ENCODE measurements at regions not wholly inside any gene's neighbourhood (a gene's known extent, or its start where the extent isn't known, plus 50 kb on each side); places are given as distances from the start of the nearest gene placed in this dataset.

DNA sequence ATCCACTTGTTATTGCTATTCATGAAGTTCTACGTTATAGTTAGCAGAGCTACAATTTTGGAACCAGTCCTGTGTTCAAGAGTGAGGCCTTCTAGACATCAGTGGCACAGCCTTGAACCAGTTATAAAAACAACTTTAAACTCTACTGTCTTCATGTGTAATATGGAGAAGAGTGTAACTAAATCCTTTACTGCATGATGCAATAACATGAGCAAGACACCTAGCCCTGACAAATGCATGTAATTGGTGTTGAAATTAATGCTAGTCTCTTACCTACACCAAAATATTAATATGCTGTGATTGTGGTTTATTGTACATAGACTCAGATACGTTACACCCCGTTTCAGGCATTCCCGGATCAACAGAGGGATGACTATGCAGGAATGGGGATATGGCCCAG lies 654.6 kb downstream of the IRX1 start (continued):
- TF ChIP-seq, protein P1, sequence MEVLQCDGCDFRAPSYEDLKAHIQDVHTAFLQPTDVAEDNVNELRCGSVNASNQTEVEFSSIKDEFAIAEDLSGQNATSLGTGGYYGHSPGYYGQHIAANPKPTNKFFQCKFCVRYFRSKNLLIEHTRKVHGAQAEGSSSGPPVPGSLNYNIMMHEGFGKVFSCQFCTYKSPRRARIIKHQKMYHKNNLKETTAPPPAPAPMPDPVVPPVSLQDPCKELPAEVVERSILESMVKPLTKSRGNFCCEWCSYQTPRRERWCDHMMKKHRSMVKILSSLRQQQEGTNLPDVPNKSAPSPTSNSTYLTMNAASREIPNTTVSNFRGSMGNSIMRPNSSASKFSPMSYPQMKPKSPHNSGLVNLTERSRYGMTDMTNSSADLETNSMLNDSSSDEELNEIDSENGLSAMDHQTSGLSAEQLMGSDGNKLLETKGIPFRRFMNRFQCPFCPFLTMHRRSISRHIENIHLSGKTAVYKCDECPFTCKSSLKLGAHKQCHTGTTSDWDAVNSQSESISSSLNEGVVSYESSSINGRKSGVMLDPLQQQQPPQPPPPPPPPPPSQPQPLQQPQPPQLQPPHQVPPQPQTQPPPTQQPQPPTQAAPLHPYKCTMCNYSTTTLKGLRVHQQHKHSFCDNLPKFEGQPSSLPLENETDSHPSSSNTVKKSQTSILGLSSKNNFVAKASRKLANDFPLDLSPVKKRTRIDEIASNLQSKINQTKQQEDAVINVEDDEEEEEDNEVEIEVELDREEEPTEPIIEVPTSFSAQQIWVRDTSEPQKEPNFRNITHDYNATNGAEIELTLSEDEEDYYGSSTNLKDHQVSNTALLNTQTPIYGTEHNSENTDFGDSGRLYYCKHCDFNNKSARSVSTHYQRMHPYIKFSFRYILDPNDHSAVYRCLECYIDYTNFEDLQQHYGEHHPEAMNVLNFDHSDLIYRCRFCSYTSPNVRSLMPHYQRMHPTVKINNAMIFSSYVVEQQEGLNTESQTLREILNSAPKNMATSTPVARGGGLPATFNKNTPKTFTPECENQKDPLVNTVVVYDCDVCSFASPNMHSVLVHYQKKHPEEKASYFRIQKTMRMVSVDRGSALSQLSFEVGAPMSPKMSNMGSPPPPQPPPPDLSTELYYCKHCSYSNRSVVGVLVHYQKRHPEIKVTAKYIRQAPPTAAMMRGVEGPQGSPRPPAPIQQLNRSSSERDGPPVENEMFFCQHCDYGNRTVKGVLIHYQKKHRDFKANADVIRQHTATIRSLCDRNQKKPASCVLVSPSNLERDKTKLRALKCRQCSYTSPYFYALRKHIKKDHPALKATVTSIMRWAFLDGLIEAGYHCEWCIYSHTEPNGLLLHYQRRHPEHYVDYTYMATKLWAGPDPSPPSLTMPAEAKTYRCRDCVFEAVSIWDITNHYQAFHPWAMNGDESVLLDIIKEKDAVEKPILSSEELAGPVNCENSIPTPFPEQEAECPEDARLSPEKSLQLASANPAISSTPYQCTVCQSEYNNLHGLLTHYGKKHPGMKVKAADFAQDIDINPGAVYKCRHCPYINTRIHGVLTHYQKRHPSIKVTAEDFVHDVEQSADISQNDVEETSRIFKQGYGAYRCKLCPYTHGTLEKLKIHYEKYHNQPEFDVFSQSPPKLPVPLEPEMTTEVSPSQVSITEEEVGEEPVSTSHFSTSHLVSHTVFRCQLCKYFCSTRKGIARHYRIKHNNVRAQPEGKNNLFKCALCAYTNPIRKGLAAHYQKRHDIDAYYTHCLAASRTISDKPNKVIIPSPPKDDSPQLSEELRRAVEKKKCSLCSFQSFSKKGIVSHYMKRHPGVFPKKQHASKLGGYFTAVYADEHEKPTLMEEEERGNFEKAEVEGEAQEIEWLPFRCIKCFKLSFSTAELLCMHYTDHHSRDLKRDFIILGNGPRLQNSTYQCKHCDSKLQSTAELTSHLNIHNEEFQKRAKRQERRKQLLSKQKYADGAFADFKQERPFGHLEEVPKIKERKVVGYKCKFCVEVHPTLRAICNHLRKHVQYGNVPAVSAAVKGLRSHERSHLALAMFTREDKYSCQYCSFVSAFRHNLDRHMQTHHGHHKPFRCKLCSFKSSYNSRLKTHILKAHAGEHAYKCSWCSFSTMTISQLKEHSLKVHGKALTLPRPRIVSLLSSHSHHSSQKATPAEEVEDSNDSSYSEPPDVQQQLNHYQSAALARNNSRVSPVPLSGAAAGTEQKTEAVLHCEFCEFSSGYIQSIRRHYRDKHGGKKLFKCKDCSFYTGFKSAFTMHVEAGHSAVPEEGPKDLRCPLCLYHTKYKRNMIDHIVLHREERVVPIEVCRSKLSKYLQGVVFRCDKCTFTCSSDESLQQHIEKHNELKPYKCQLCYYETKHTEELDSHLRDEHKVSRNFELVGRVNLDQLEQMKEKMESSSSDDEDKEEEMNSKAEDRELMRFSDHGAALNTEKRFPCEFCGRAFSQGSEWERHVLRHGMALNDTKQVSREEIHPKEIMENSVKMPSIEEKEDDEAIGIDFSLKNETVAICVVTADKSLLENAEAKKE (CRISPR knock-in tag; IDR thresholded peaks at IDR 0.05) = no peak
- TF ChIP-seq POLR2AphosphoS5 (IDR thresholded peaks at IDR 0.05; ENCODE audit: low read depth) = no peak
- TF ChIP-seq, protein P2, sequence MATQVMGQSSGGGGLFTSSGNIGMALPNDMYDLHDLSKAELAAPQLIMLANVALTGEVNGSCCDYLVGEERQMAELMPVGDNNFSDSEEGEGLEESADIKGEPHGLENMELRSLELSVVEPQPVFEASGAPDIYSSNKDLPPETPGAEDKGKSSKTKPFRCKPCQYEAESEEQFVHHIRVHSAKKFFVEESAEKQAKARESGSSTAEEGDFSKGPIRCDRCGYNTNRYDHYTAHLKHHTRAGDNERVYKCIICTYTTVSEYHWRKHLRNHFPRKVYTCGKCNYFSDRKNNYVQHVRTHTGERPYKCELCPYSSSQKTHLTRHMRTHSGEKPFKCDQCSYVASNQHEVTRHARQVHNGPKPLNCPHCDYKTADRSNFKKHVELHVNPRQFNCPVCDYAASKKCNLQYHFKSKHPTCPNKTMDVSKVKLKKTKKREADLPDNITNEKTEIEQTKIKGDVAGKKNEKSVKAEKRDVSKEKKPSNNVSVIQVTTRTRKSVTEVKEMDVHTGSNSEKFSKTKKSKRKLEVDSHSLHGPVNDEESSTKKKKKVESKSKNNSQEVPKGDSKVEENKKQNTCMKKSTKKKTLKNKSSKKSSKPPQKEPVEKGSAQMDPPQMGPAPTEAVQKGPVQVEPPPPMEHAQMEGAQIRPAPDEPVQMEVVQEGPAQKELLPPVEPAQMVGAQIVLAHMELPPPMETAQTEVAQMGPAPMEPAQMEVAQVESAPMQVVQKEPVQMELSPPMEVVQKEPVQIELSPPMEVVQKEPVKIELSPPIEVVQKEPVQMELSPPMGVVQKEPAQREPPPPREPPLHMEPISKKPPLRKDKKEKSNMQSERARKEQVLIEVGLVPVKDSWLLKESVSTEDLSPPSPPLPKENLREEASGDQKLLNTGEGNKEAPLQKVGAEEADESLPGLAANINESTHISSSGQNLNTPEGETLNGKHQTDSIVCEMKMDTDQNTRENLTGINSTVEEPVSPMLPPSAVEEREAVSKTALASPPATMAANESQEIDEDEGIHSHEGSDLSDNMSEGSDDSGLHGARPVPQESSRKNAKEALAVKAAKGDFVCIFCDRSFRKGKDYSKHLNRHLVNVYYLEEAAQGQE (IDR thresholded peaks at IDR 0.05; ENCODE audit: unreplicated experiment) = no peak
- TF ChIP-seq JUNB (IDR thresholded peaks at IDR 0.05; ENCODE audit: unreplicated experiment) = no peak
- TF ChIP-seq STAT1 (IDR thresholded peaks at IDR 0.05; ENCODE audit: unreplicated experiment) = no peak
- no peak for TF ChIP-seq ZNF114 (CRISPR knock-in tag; IDR thresholded peaks at IDR 0.05)
- TF ChIP-seq, protein P3, sequence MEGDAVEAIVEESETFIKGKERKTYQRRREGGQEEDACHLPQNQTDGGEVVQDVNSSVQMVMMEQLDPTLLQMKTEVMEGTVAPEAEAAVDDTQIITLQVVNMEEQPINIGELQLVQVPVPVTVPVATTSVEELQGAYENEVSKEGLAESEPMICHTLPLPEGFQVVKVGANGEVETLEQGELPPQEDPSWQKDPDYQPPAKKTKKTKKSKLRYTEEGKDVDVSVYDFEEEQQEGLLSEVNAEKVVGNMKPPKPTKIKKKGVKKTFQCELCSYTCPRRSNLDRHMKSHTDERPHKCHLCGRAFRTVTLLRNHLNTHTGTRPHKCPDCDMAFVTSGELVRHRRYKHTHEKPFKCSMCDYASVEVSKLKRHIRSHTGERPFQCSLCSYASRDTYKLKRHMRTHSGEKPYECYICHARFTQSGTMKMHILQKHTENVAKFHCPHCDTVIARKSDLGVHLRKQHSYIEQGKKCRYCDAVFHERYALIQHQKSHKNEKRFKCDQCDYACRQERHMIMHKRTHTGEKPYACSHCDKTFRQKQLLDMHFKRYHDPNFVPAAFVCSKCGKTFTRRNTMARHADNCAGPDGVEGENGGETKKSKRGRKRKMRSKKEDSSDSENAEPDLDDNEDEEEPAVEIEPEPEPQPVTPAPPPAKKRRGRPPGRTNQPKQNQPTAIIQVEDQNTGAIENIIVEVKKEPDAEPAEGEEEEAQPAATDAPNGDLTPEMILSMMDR (conservative IDR thresholded peaks at IDR 0.05; ENCODE audit: low read depth in 2 of 2) = no peak
- TF ChIP-seq NANOG (IDR thresholded peaks at IDR 0.05; ENCODE audit: borderline replicate concordance) = no peak

All from GM23338 (cell line).